G401 (cell line): ENCODE measurements at regions not wholly inside any gene's neighbourhood (a gene's known extent, or its start where the extent isn't known, plus 50 kb on each side); places are given as distances from the start of the nearest gene placed in this dataset.

Experiments
- DNase-seq: peaks from one replicate; pipeline ENCODE4 v3.0.0-alpha.2; 2015; ENCODE audit warnings: low spot score
- in situ Hi-C: cut with HindIII; loops from 2 replicates; pipeline ENCODE4 v1.10.0; 2016; ENCODE audit warnings: low sequenced_read_pairs, mixed read lengths

- in situ Hi-C loops: no loop called here
- DNase-seq: no peak
Measured at GRCh38 chr3:135667061-135667460, 298.5 kb upstream of the PPP2R3A start.

- DNase-seq: no peak
- in situ Hi-C loops: no loop called here
Measured at GRCh38 chr3:135674508-135674907, 291.0 kb upstream of the PPP2R3A start.

GRCh38 chr3:135678386-135678785, 287.1 kb upstream of the PPP2R3A start:
- in situ Hi-C loops: no loop called here
- no peak for DNase-seq

- DNase-seq: no peak
- in situ Hi-C loops: no loop called here
Measured at GRCh38 chr3:135688003-135688402, 277.5 kb upstream of the PPP2R3A start.

- in situ Hi-C loops: no loop called here
- DNase-seq: no peak
Measured at GRCh38 chr3:135690664-135691063, 274.9 kb upstream of the PPP2R3A start.

- in situ Hi-C loops: no loop called here
- DNase-seq: no peak
Measured at GRCh38 chr3:135691240-135691639, 274.3 kb upstream of the PPP2R3A start.

- no peak for DNase-seq
- in situ Hi-C loops: no loop called here
Measured at GRCh38 chr3:135694142-135694541, 271.4 kb upstream of the PPP2R3A start.

- in situ Hi-C loops: no loop called here
- no peak for DNase-seq
Measured at GRCh38 chr3:135699741-135700140, 265.8 kb upstream of the PPP2R3A start.

- DNase-seq: peak; percentile 23
- in situ Hi-C loops: no loop called here
Measured at GRCh38 chr3:135706758-135707375, 258.7 kb upstream of the PPP2R3A start.

- in situ Hi-C loops: no loop called here
- no peak for DNase-seq
Measured at GRCh38 chr3:135719449-135719848, 246.1 kb upstream of the PPP2R3A start.

GRCh38 chr3:135728007-135728721, 237.4 kb upstream of the PPP2R3A start:
- DNase-seq: no peak
- in situ Hi-C loops: no loop called here

- no peak for DNase-seq
- in situ Hi-C loops: no loop called here
Measured at GRCh38 chr3:135731546-135731945, 234.0 kb upstream of the PPP2R3A start.

- no peak for DNase-seq
- in situ Hi-C loops: no loop called here
Measured at GRCh38 chr3:135736740-135737139, 228.8 kb upstream of the PPP2R3A start.

GRCh38 chr3:135739779-135740178, 225.7 kb upstream of the PPP2R3A start:
- peak; percentile 4 for DNase-seq
- in situ Hi-C loops: no loop called here

- no peak for DNase-seq
- in situ Hi-C loops: no loop called here
Measured at GRCh38 chr3:135740211-135740610, 225.3 kb upstream of the PPP2R3A start.

GRCh38 chr3:135740751-135741150, 224.8 kb upstream of the PPP2R3A start:
- in situ Hi-C loops: no loop called here
- no peak for DNase-seq

GRCh38 chr3:135751991-135752390, 213.5 kb upstream of the PPP2R3A start:
- no peak for DNase-seq
- in situ Hi-C loops: no loop called here

- DNase-seq: no peak
- in situ Hi-C loops: no loop called here
Measured at GRCh38 chr3:135752851-135753250, 212.7 kb upstream of the PPP2R3A start.

- DNase-seq: no peak
- in situ Hi-C loops: no loop called here
Measured at GRCh38 chr3:135753506-135753905, 212.0 kb upstream of the PPP2R3A start.

- no peak for DNase-seq
- in situ Hi-C loops: no loop called here
Measured at GRCh38 chr3:135755330-135756105, 210.0 kb upstream of the PPP2R3A start.
